HEK293 (cell line): ENCODE measurements at regions not wholly inside any gene's neighbourhood (a gene's known extent, or its start where the extent isn't known, plus 50 kb on each side); places are given as distances from the start of the nearest gene placed in this dataset.

Experiments
- CTCF ChIA-PET: fragments of 350-600 bp; formaldehyde crosslinking; extraction: SDS; loops from one replicate; lab custom pipeline; 2021; ENCODE audit warnings: antibody characterized with exemption; lab: Yijun Ruan, JAX
- POLR2A ChIA-PET: fragments of 300-600 bp; formaldehyde crosslinking; extraction: SDS; loops from one replicate; lab custom pipeline; 2020; ENCODE audit warnings: antibody characterized with exemption, inconsistent platforms; lab: Yijun Ruan, JAX
- H3K27ac ChIP-seq: fragments of 200-500 bp; sonication (Bioruptor generic); 2 replicates; pipeline ENCODE4 v1.5.1; 2014; ENCODE audit warnings: low read depth, low read length, control low read depth, inconsistent platforms; ENCODE audit errors: extremely low read depth
- H3K36me3 ChIP-seq, 2 experiments: fragments of 200-500 bp in 1 of 2; sonication (Bioruptor generic) in 1 of 2; 1 replicate in 1 of 2; 2 replicates in 1 of 2; pipeline ENCODE4 v1.5.1; 2014 to 2017; ENCODE audit warnings: inconsistent platforms in 2 of 2, low read length in 2 of 2; ENCODE audit not compliant: control insufficient read depth in 2 of 2, insufficient read depth in 1 of 2
- H3K4me1 ChIP-seq: fragments of 200-500 bp; sonication (Bioruptor generic); 2 replicates; pipeline ENCODE4 v1.5.1; 2014; ENCODE audit warnings: mild to moderate bottlenecking, low read length, inconsistent platforms; ENCODE audit not compliant: control insufficient read depth, insufficient read depth
- H3K4me3 ChIP-seq: 2 replicates; pipeline ENCODE4 v1.5.1; 2011; ENCODE audit warnings: low read depth, mild to moderate bottlenecking, control low read depth, low read length, moderate library complexity
- H3K9me3 ChIP-seq: fragments of 200-500 bp; sonication (Bioruptor generic); 2 replicates; pipeline ENCODE4 v1.5.1; 2014; ENCODE audit warnings: low read depth, low read length, inconsistent platforms; ENCODE audit not compliant: control insufficient read depth, insufficient read depth
- GLIS2 ChIP-seq: fragments of 450-650 bp; formaldehyde crosslinking; IDR thresholded peaks from 2 replicates; pipeline ENCODE4 v1.5.1; 2016; ENCODE audit warnings: missing biosample characterization, missing genetic modification characterization
- PBX3 ChIP-seq: sonication (generic); formaldehyde crosslinking; IDR thresholded peaks from 2 replicates; pipeline ENCODE4 v1.8.1; 2022; ENCODE audit warnings: mild to moderate bottlenecking, moderate library complexity, missing genetic modification reagents
- PRDM4 ChIP-seq: fragments of 450-650 bp; formaldehyde crosslinking; IDR thresholded peaks from 2 replicates; pipeline ENCODE4 v1.5.1; 2017; ENCODE audit warnings: missing biosample characterization, missing genetic modification characterization
- ZFP41 ChIP-seq: fragments of 450-650 bp; formaldehyde crosslinking; IDR thresholded peaks from 2 replicates; pipeline ENCODE4 v1.5.1; 2016; ENCODE audit warnings: missing biosample characterization, missing genetic modification characterization, borderline replicate concordance
- ZNF121 ChIP-seq: fragments of 450-650 bp; formaldehyde crosslinking; IDR thresholded peaks from 2 replicates; pipeline ENCODE4 v1.5.1; 2016; ENCODE audit warnings: missing biosample characterization, missing genetic modification characterization
- ZNF175 ChIP-seq: fragments of 450-650 bp; formaldehyde crosslinking; IDR thresholded peaks from 2 replicates; pipeline ENCODE4 v1.5.1; 2016; ENCODE audit warnings: missing biosample characterization, missing genetic modification characterization
- ZNF2 ChIP-seq: fragments of 450-650 bp; formaldehyde crosslinking; IDR thresholded peaks from 2 replicates; pipeline ENCODE4 v1.5.1; 2016; ENCODE audit warnings: missing biosample characterization, missing genetic modification characterization
- ZNF26 ChIP-seq: fragments of 450-650 bp; formaldehyde crosslinking; IDR thresholded peaks from 2 replicates; pipeline ENCODE4 v1.5.1; 2016; ENCODE audit warnings: missing biosample characterization, missing genetic modification characterization
- ZNF335 ChIP-seq: fragments of 450-650 bp; formaldehyde crosslinking; conservative IDR thresholded peaks from 2 replicates; pipeline ENCODE4 v1.5.1; 2016; ENCODE audit warnings: missing biosample characterization, missing genetic modification characterization
- ZNF354C ChIP-seq: fragments of 450-650 bp; formaldehyde crosslinking; IDR thresholded peaks from 2 replicates; pipeline ENCODE4 v1.5.1; 2016; ENCODE audit warnings: missing biosample characterization, missing genetic modification characterization, low read depth, borderline replicate concordance
- ZNF398 ChIP-seq: fragments of 450-650 bp; formaldehyde crosslinking; IDR thresholded peaks from 2 replicates; pipeline ENCODE4 v1.5.1; 2017; ENCODE audit warnings: missing biosample characterization, missing genetic modification characterization
- ZNF473 ChIP-seq: fragments of 450-650 bp; formaldehyde crosslinking; IDR thresholded peaks from 2 replicates; pipeline ENCODE4 v1.5.1; 2017; ENCODE audit warnings: missing biosample characterization, missing genetic modification characterization
- ZNF664 ChIP-seq: fragments of 450-650 bp; formaldehyde crosslinking; IDR thresholded peaks from 2 replicates; pipeline ENCODE4 v1.5.1; 2016; ENCODE audit warnings: missing biosample characterization, missing genetic modification characterization
- ZNF704 ChIP-seq: fragments of 450-650 bp; formaldehyde crosslinking; IDR thresholded peaks from 2 replicates; pipeline ENCODE4 v1.5.1; 2016; ENCODE audit warnings: missing biosample characterization, missing genetic modification characterization
- ZNF777 ChIP-seq: fragments of 450-650 bp; formaldehyde crosslinking; IDR thresholded peaks from 2 replicates; pipeline ENCODE4 v1.5.1; 2017; ENCODE audit warnings: missing biosample characterization, missing genetic modification characterization, borderline replicate concordance
- TF ChIP-seq, protein P1 (sequence below): fragments of 450-650 bp; formaldehyde crosslinking; IDR thresholded peaks from 2 replicates; pipeline ENCODE4 v1.5.1; 2016; ENCODE audit warnings: missing biosample characterization, missing genetic modification characterization

GRCh38 chr2:37833423-37833822 lies 91.7 kb upstream of the RMDN2 start (continued):
- no peak for TF ChIP-seq PBX3
- no peak for TF ChIP-seq ZFP41 (tag by site-specific recombination)
- TF ChIP-seq ZNF121 = no peak
- TF ChIP-seq, protein P1, sequence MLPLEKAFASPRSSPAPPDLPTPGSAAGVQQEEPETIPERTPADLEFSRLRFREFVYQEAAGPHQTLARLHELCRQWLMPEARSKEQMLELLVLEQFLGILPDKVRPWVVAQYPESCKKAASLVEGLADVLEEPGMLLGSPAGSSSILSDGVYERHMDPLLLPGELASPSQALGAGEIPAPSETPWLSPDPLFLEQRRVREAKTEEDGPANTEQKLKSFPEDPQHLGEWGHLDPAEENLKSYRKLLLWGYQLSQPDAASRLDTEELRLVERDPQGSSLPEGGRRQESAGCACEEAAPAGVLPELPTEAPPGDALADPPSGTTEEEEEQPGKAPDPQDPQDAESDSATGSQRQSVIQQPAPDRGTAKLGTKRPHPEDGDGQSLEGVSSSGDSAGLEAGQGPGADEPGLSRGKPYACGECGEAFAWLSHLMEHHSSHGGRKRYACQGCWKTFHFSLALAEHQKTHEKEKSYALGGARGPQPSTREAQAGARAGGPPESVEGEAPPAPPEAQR (tag by site-specific recombination) = no peak
- TF ChIP-seq ZNF2 (tag by site-specific recombination) = no peak
- no peak for TF ChIP-seq ZNF664 (tag by site-specific recombination)
- no peak for TF ChIP-seq ZNF704 (tag by site-specific recombination)
- no peak for TF ChIP-seq ZNF354C (tag by site-specific recombination)
- TF ChIP-seq ZNF335 = no peak
- TF ChIP-seq ZNF175 (tag by site-specific recombination) = no peak
- TF ChIP-seq ZNF398 (tag by site-specific recombination) = no peak

- Histone ChIP-seq H3K27ac (no peak overlapping the region), H3K4me3 (no peak overlapping the region), H3K4me1 (no peaks in the 10 kb centered on the region), H3K36me3 (no peaks in the 10 kb centered on the region), H3K9me3 (no peaks in the 10 kb centered on the region)
- CTCF ChIA-PET = interaction anchor here (0.6 to 5.3 kb wide), 3 partner anchors 41 to 175 kb away, joined by 3 to 48 read pairs (median 5); no protein-coding TSS in a partner anchor
- TF ChIP-seq GLIS2 (tag by site-specific recombination) (no peak), ZNF26 (no peak), ZNF473 (tag by site-specific recombination) (no peak), ZNF777 (no peak), PRDM4 (no peak)
- POLR2A ChIA-PET = no interaction called here
Measured at GRCh38 chr2:37836270-37836669, 88.8 kb upstream of the RMDN2 start.
